H9 (cell line): ENCODE measurements at regions not wholly inside any gene's neighbourhood (a gene's known extent, or its start where the extent isn't known, plus 50 kb on each side); places are given as distances from the start of the nearest gene placed in this dataset.

ENCODE experiments used
- DNase-seq: peaks from one replicate; pipeline ENCODE4 v3.0.0-alpha.2; 2017
- H2AFZ ChIP-seq: one replicate; pipeline ENCODE4 v1.6.1; 2013; ENCODE audit warnings: mild to moderate bottlenecking, low read length, control low read depth, moderate library complexity
- H2AK5ac ChIP-seq: 2 replicates; pipeline ENCODE4 v1.6.1; 2013; ENCODE audit warnings: low read length, control low read depth, mixed read lengths; ENCODE audit not compliant: insufficient read length
- H2BK120ac ChIP-seq: one replicate; pipeline ENCODE4 v1.6.1; 2013; ENCODE audit warnings: low read depth, mild to moderate bottlenecking, low read length, control low read depth, inconsistent platforms; ENCODE audit not compliant: poor library complexity, severe bottlenecking
- H2BK12ac ChIP-seq: 2 replicates; pipeline ENCODE4 v1.6.1; 2013; ENCODE audit warnings: low read length, control low read depth, mixed read lengths, low read depth; ENCODE audit not compliant: insufficient read length
- H2BK15ac ChIP-seq: 2 replicates; pipeline ENCODE4 v1.6.1; 2013; ENCODE audit warnings: low read depth, low read length, control low read depth
- H2BK20ac ChIP-seq: one replicate; pipeline ENCODE4 v1.6.1; 2013; ENCODE audit warnings: low read depth, mild to moderate bottlenecking, low read length, control low read depth, inconsistent platforms; ENCODE audit not compliant: poor library complexity, severe bottlenecking
- H2BK5ac ChIP-seq: 2 replicates; pipeline ENCODE4 v1.6.1; 2013; ENCODE audit warnings: low read length, control low read depth, mixed read lengths; ENCODE audit not compliant: insufficient read length
- H3K14ac ChIP-seq: 2 replicates; pipeline ENCODE4 v1.6.1; 2013; ENCODE audit warnings: low read length, control low read depth; ENCODE audit not compliant: insufficient read depth
- H3K18ac ChIP-seq: 2 replicates; pipeline ENCODE4 v1.6.1; 2013; ENCODE audit warnings: low read depth, mild to moderate bottlenecking, mixed read lengths, low read length, control low read depth; ENCODE audit not compliant: insufficient read length
- H3K23ac ChIP-seq: 2 replicates; pipeline ENCODE4 v1.6.1; 2013; ENCODE audit warnings: low read length, control low read depth, mixed read lengths, low read depth; ENCODE audit not compliant: insufficient read length
- H3K23me2 ChIP-seq: 2 replicates; pipeline ENCODE4 v1.6.1; 2013; ENCODE audit warnings: low read depth, mild to moderate bottlenecking, mixed read lengths, low read length, control low read depth; ENCODE audit not compliant: insufficient read length, poor library complexity, severe bottlenecking
- H3K27ac ChIP-seq: 2 replicates; pipeline ENCODE4 v1.5.1; 2013; ENCODE audit warnings: low read length, control low read depth, mixed read lengths, low read depth; ENCODE audit not compliant: insufficient read length
- H3K27me3 ChIP-seq: 2 replicates; pipeline ENCODE4 v1.6.1; 2013; ENCODE audit warnings: low read length, control low read depth, inconsistent platforms; ENCODE audit not compliant: insufficient read depth
- H3K4ac ChIP-seq: 2 replicates; pipeline ENCODE4 v1.6.1; 2013; ENCODE audit warnings: low read depth, mild to moderate bottlenecking, control low read depth, inconsistent platforms, low read length, moderate library complexity
- H3K4me1 ChIP-seq: 2 replicates; pipeline ENCODE4 v1.6.1; 2013; ENCODE audit warnings: low read length, control low read depth, inconsistent platforms; ENCODE audit not compliant: insufficient read depth
- H3K4me2 ChIP-seq: 2 replicates; pipeline ENCODE4 v1.6.1; 2013; ENCODE audit warnings: low read length, control low read depth, mixed read lengths; ENCODE audit not compliant: insufficient read length, insufficient read depth
- H3K56ac ChIP-seq: 2 replicates; pipeline ENCODE4 v1.6.1; 2013; ENCODE audit warnings: low read depth, mild to moderate bottlenecking, mixed read lengths, low read length, control low read depth; ENCODE audit not compliant: insufficient read length
- H3K79me1 ChIP-seq: 2 replicates; pipeline ENCODE4 v1.6.1; 2013; ENCODE audit warnings: low read depth, mild to moderate bottlenecking, moderate library complexity, low read length, control low read depth, inconsistent platforms; ENCODE audit not compliant: insufficient read depth, poor library complexity, severe bottlenecking
- H3K79me2 ChIP-seq: 2 replicates; pipeline ENCODE4 v1.6.1; 2013; ENCODE audit warnings: low read length, control low read depth, inconsistent platforms; ENCODE audit not compliant: insufficient read depth
- H3K9ac ChIP-seq: 2 replicates; pipeline ENCODE4 v1.6.1; 2013; ENCODE audit warnings: low read length, control low read depth, mixed read lengths; ENCODE audit not compliant: insufficient read length; ENCODE audit errors: extremely low read depth
- H3K9me3 ChIP-seq: one replicate; pipeline ENCODE4 v1.6.1; 2013; ENCODE audit warnings: low read depth, low read length, inconsistent platforms; ENCODE audit not compliant: control insufficient read depth
- H3T11ph ChIP-seq: one replicate; pipeline ENCODE4 v1.6.1; 2013; ENCODE audit warnings: mild to moderate bottlenecking, low read length, control low read depth, inconsistent platforms
- H4K20me1 ChIP-seq: one replicate; pipeline ENCODE4 v1.6.1; 2013; ENCODE audit not compliant: control insufficient read depth, insufficient read length, insufficient read depth
- H4K5ac ChIP-seq: 2 replicates; pipeline ENCODE4 v1.6.1; 2013; ENCODE audit warnings: low read depth, mild to moderate bottlenecking, mixed read lengths, low read length, control low read depth; ENCODE audit not compliant: insufficient read length
- H4K8ac ChIP-seq: replicated peaks from 2 replicates; pipeline ENCODE4 v1.6.1; 2013; ENCODE audit warnings: low read length, control low read depth, mixed read lengths, low read depth; ENCODE audit not compliant: insufficient read length
- H4K91ac ChIP-seq: 2 replicates; pipeline ENCODE4 v1.6.1; 2013; ENCODE audit warnings: low read depth, mild to moderate bottlenecking, moderate library complexity, mixed read lengths, low read length, control low read depth; ENCODE audit not compliant: insufficient read length
- H3K27ac Mint-ChIP-seq, 3 experiments: 2 replicates in 2 of 3; 3 replicates in 1 of 3; pipeline ENCODE4 v1.8.0; 2020 to 2021; ENCODE audit warnings: mixed read lengths in 3 of 3, mild to moderate bottlenecking in 1 of 3, moderate library complexity in 1 of 3
- H3K27me3 Mint-ChIP-seq: 2 replicates; pipeline ENCODE4 v1.8.0; 2021; ENCODE audit warnings: low read depth, mild to moderate bottlenecking, moderate library complexity, mixed read lengths
- H3K36me3 Mint-ChIP-seq, 3 experiments: 2 replicates in 2 of 3; 3 replicates in 1 of 3; pipeline ENCODE4 v1.8.0; 2020 to 2021; ENCODE audit warnings: low read depth in 3 of 3, mixed read lengths in 3 of 3; ENCODE audit not compliant: insufficient read depth in 1 of 3
- H3K4me1 Mint-ChIP-seq, 2 experiments: 2 replicates each; pipeline ENCODE4 v1.8.0; 2020; ENCODE audit warnings: mixed read lengths in 2 of 2
- H3K4me3 Mint-ChIP-seq, 2 experiments: 2 replicates in 1 of 2; 3 replicates in 1 of 2; pipeline ENCODE4 v1.8.0; 2020 to 2021; ENCODE audit warnings: mild to moderate bottlenecking in 2 of 2, mixed read lengths in 2 of 2, moderate library complexity in 1 of 2
- H3K9me3 Mint-ChIP-seq, 2 experiments: 2 replicates in 1 of 2; 3 replicates in 1 of 2; pipeline ENCODE4 v1.8.0; 2020; ENCODE audit warnings: mild to moderate bottlenecking in 2 of 2, mixed read lengths in 2 of 2, moderate library complexity in 1 of 2
- CTCF ChIP-seq: fragments of 200-600 bp; sonication (generic); conservative IDR thresholded peaks from 3 replicates; pipeline ENCODE4 v1.8.0; 2021; ENCODE audit warnings: antibody characterized with exemption, mild to moderate bottlenecking
- WGBS: extraction: QIAGEN DNeasy Blood & Tissue Kit; methylation state at CpG from one replicate; pipeline ENCODE4 v1.1.7; 2013; ENCODE audit warnings: missing lambda C conversion rate, low lambda C conversion rate, mixed read lengths; ENCODE audit not compliant: insufficient read length; ENCODE audit errors: extremely low coverage; 5-methylcytosine and 5-hydroxymethylcytosine counted together

- H3K36me3 Mint-ChIP-seq, result peaks cover 11 to 28% (median 13%) of the 10 kb centered on the region in 3 experiments
- TF ChIP-seq CTCF, result no peak
- no CpG with 5 or more reads among the region's 3 CpGs for WGBS
- no peak overlapping the region for H3K27ac Mint-ChIP-seq
- no peaks in the 10 kb centered on the region for H3K79me1 ChIP-seq
- no peak overlapping the region for H3K9ac ChIP-seq
- H3K9me3 ChIP-seq, result peaks cover 15% of the 10 kb centered on the region
- H2BK12ac ChIP-seq, result no peak overlapping the region
- no peak overlapping the region for H3K27ac ChIP-seq
- H4K5ac ChIP-seq, result no peak overlapping the region
- H4K20me1 ChIP-seq, result no peaks in the 10 kb centered on the region
- no peak overlapping the region for H2BK15ac ChIP-seq
- no peak overlapping the region for H3K4me3 Mint-ChIP-seq
- no peak overlapping the region for H3K4ac ChIP-seq
- H3K4me2 ChIP-seq, result no peak overlapping the region
- H3K23ac ChIP-seq, result no peak overlapping the region
- no peaks in the 10 kb centered on the region for H3K79me2 ChIP-seq
- no peak overlapping the region for H2BK120ac ChIP-seq
- H3K4me1 ChIP-seq, result no peaks in the 10 kb centered on the region
- no peak overlapping the region for H3T11ph ChIP-seq
- no peak overlapping the region for H4K8ac ChIP-seq
- no peak overlapping the region for H3K18ac ChIP-seq
- no peak overlapping the region for H3K56ac ChIP-seq
- H2BK20ac ChIP-seq, result no peak overlapping the region
- H3K9me3 Mint-ChIP-seq, result peaks cover 27% of the 10 kb centered on the region in 2 experiments
- H2BK5ac ChIP-seq, result no peak overlapping the region
- no peak for DNase-seq
- H3K27me3 ChIP-seq, result no peaks in the 10 kb centered on the region
- no peak overlapping the region for H2AK5ac ChIP-seq
- H4K91ac ChIP-seq, result no peak overlapping the region
- H3K27me3 Mint-ChIP-seq, result no peaks in the 10 kb centered on the region
- no peak overlapping the region for H2AFZ ChIP-seq
- H3K4me1 Mint-ChIP-seq, result peaks cover 0 to 10% of the 10 kb centered on the region in 2 experiments; a peak in 1 of 4 replicates
- H3K14ac ChIP-seq, result no peak overlapping the region
- H3K23me2 ChIP-seq, result no peaks in the 10 kb centered on the region
These were observed 311.9 kb upstream of the TRPC7 start for GRCh38 chr5:136677217-136677616.
